Neural cell (in vitro differentiated cells): ENCODE measurements at regions not wholly inside any gene's neighbourhood (a gene's known extent, or its start where the extent isn't known, plus 50 kb on each side); places are given as distances from the start of the nearest gene placed in this dataset.

ENCODE experiments used
- H2AFZ ChIP-seq: fragments of 200-600, 300-800 bp; sonication (generic), shearing (Covaris generic); 2 replicates; pipeline ENCODE4 v1.6.0; 2014; ENCODE audit warnings: low read depth, mild to moderate bottlenecking, antibody characterized with exemption, low read length, moderate library complexity
- H3F3A ChIP-seq: fragments of 200-600 bp; shearing (Covaris generic); 2 replicates; pipeline ENCODE4 v1.6.1; 2016; ENCODE audit warnings: mild to moderate bottlenecking, moderate library complexity, mixed read lengths, antibody characterized with exemption, low read length; ENCODE audit not compliant: insufficient read depth, poor library complexity, severe bottlenecking
- H3K27ac ChIP-seq: fragments of 200-600, 300-800 bp; sonication (generic), shearing (Covaris generic); 2 replicates; pipeline ENCODE4 v1.5.1; 2014; ENCODE audit warnings: mild to moderate bottlenecking, low read length, moderate library complexity
- H3K27me3 ChIP-seq: fragments of 300-800, 200-600 bp; sonication (generic), shearing (Covaris generic); 2 replicates; pipeline ENCODE4 v1.6.0; 2014; ENCODE audit warnings: mild to moderate bottlenecking, low read depth, low read length, moderate library complexity; ENCODE audit not compliant: insufficient read depth
- H3K36me3 ChIP-seq: fragments of 300-800, 200-600 bp; sonication (generic), shearing (Covaris generic); 2 replicates; pipeline ENCODE4 v1.5.1; 2014; ENCODE audit warnings: mild to moderate bottlenecking, antibody characterized with exemption, low read length, moderate library complexity; ENCODE audit not compliant: insufficient read depth
- H3K4me2 ChIP-seq: fragments of 300-800, 200-600 bp; sonication (generic), shearing (Covaris generic); 2 replicates; pipeline ENCODE4 v1.6.0; 2014; ENCODE audit warnings: mild to moderate bottlenecking, low read length
- H3K4me3 ChIP-seq: fragments of 300-800, 200-600 bp; sonication (generic), shearing (Covaris generic); 2 replicates; pipeline ENCODE4 v1.5.1; 2014; ENCODE audit warnings: mild to moderate bottlenecking, low read length, moderate library complexity
- H3K79me2 ChIP-seq: fragments of 200-600 bp; shearing (Covaris generic); replicated peaks from 2 replicates; pipeline ENCODE4 v1.6.0; 2014; ENCODE audit warnings: mild to moderate bottlenecking, low read length, moderate library complexity; ENCODE audit not compliant: insufficient read depth
- H3K9ac ChIP-seq: fragments of 300-800, 200-600 bp; sonication (generic), shearing (Covaris generic); 2 replicates; pipeline ENCODE4 v1.6.1; 2016; ENCODE audit warnings: mild to moderate bottlenecking, low read length, mixed read lengths
- H3K9me2 ChIP-seq: fragments of 200-600 bp; shearing (Covaris generic); 2 replicates; pipeline ENCODE4 v1.6.1; 2016; ENCODE audit warnings: mild to moderate bottlenecking, low read length, mixed read lengths; ENCODE audit not compliant: insufficient read depth
- H3K9me3 ChIP-seq: fragments of 200-600, 300-800 bp; sonication (generic), shearing (Covaris generic); 2 replicates; pipeline ENCODE4 v1.6.1; 2016; ENCODE audit warnings: mild to moderate bottlenecking, mixed run types, low read length, moderate library complexity, mixed read lengths
- H4K20me1 ChIP-seq: fragments of 200-600 bp; shearing (Covaris generic); 2 replicates; pipeline ENCODE4 v1.6.1; 2016; ENCODE audit warnings: mild to moderate bottlenecking, mixed run types; ENCODE audit not compliant: insufficient read depth
- CTCF ChIP-seq: fragments of 450-650 bp; IDR thresholded peaks from 2 replicates; pipeline ENCODE4 v1.5.1; 2014; ENCODE audit warnings: antibody characterized with exemption, mild to moderate bottlenecking, moderate library complexity; ENCODE audit not compliant: poor library complexity, severe bottlenecking
- EP300 ChIP-seq: fragments of 450-650 bp; conservative IDR thresholded peaks from 2 replicates; pipeline ENCODE4 v1.6.1; 2014; ENCODE audit warnings: antibody characterized with exemption, mild to moderate bottlenecking, moderate library complexity; ENCODE audit not compliant: poor library complexity, severe bottlenecking
- EZH2 ChIP-seq: fragments of 200-600, 300-800 bp; shearing (Covaris generic), sonication (generic); IDR thresholded peaks from 2 replicates; pipeline ENCODE4 v1.6.1; 2014; ENCODE audit warnings: antibody characterized with exemption, low read length, borderline replicate concordance, mild to moderate bottlenecking; ENCODE audit not compliant: insufficient read depth, poor library complexity, severe bottlenecking
- MXI1 ChIP-seq: fragments of 450-650 bp; conservative IDR thresholded peaks from 2 replicates; pipeline ENCODE4 v1.6.1; 2014; ENCODE audit warnings: antibody characterized with exemption, mild to moderate bottlenecking; ENCODE audit not compliant: poor library complexity, severe bottlenecking
- POLR2AphosphoS5 ChIP-seq: IDR thresholded peaks from 2 replicates; pipeline ENCODE4 v1.6.1; 2012
- RAD21 ChIP-seq: fragments of 450-650 bp; conservative IDR thresholded peaks from 2 replicates; pipeline ENCODE4 v1.6.1; 2014; ENCODE audit warnings: antibody characterized with exemption, mild to moderate bottlenecking, moderate library complexity
- REST ChIP-seq: IDR thresholded peaks from 2 replicates; pipeline ENCODE4 v1.6.1; 2012; ENCODE audit warnings: borderline replicate concordance
- SMC3 ChIP-seq: fragments of 450-650 bp; conservative IDR thresholded peaks from 2 replicates; pipeline ENCODE4 v1.6.1; 2014; ENCODE audit warnings: antibody characterized with exemption, mild to moderate bottlenecking, moderate library complexity; ENCODE audit not compliant: poor library complexity
- TAF1 ChIP-seq: IDR thresholded peaks from 2 replicates; pipeline ENCODE4 v1.6.1; 2012; ENCODE audit warnings: low read depth

GRCh38 chr22:49035818-49036457 lies 791.7 kb downstream of the BRD1 start:
- H3K36me3 ChIP-seq: no peaks in the 10 kb centered on the region
- TF ChIP-seq CTCF: no peak
- TF ChIP-seq SMC3: no peak
- TF ChIP-seq EZH2: no peak
- TF ChIP-seq EP300: no peak
- no peak for TF ChIP-seq REST
- no peak for TF ChIP-seq TAF1

GRCh38 chr22:49034836-49035817 lies 792.5 kb downstream of the BRD1 start:
- H3K27ac ChIP-seq: no peak overlapping the region
- no peak overlapping the region for H3K4me3 ChIP-seq
- no peak overlapping the region for H3K9ac ChIP-seq

More at GRCh38 chr22:49035818-49036457, 791.7 kb downstream of the BRD1 start:
- Histone ChIP-seq H4K20me1 (no peaks in the 10 kb centered on the region), H3K4me3 (no peak overlapping the region), H3K27me3 (no peaks in the 10 kb centered on the region), H3K27ac (no peak overlapping the region), H3K79me2 (no peaks in the 10 kb centered on the region), H3K4me2 (no peak overlapping the region), H3K9me2 (no peaks in the 10 kb centered on the region), H3F3A (no peaks in the 10 kb centered on the region), H2AFZ (no peak overlapping the region), H3K9me3 (no peaks in the 10 kb centered on the region), H3K9ac (no peak overlapping the region)

More at GRCh38 chr22:49034836-49035817, 792.5 kb downstream of the BRD1 start:
- no peak overlapping the region for H3K4me2 ChIP-seq
- H3K27me3 ChIP-seq: no peaks in the 10 kb centered on the region
- H3K9me3 ChIP-seq: no peaks in the 10 kb centered on the region
- no peaks in the 10 kb centered on the region for H3K79me2 ChIP-seq
- H3K36me3 ChIP-seq: no peaks in the 10 kb centered on the region
- no peaks in the 10 kb centered on the region for H4K20me1 ChIP-seq
- H2AFZ ChIP-seq: no peak overlapping the region
- no peaks in the 10 kb centered on the region for H3F3A ChIP-seq
- H3K9me2 ChIP-seq: no peaks in the 10 kb centered on the region
- TF ChIP-seq EP300 (no peak), SMC3 (no peak), MXI1 (no peak), TAF1 (no peak), RAD21 (no peak), CTCF (no peak), POLR2AphosphoS5 (no peak), REST (no peak), EZH2 (no peak)
